ENCODE measurements at regions not wholly inside any gene's neighbourhood (a gene's known extent, or its start where the extent isn't known, plus 50 kb on each side); places are given as distances from the start of the nearest gene placed in this dataset.
"Not testable (repeated sequence)": the region's sequence is repeated elsewhere in the genome, so short reads cannot be mapped to it uniquely, and the experiment has no call there.

DNA sequence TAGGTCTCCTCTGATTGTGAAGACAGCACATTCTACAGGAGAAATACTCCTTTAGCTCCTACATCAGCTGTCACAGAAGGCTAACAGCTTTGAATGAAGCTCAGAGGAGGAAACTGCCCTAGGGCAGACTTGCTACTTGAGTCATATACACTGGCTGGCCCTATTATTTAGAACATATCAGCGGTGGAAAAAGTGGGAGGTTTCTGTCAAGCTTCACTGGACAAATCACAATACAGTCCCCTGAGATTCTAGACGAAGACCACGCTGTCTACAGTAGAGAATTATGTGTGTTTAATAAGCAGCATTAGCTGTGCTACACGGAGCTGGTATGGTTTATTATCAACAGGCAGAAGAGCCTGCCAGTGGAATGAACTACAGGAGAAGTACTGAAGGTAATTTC is 230.9 kb upstream of the FSIP2 start:
- DNase-seq (ENCODE audit: low read depth), result no peak

DNA sequence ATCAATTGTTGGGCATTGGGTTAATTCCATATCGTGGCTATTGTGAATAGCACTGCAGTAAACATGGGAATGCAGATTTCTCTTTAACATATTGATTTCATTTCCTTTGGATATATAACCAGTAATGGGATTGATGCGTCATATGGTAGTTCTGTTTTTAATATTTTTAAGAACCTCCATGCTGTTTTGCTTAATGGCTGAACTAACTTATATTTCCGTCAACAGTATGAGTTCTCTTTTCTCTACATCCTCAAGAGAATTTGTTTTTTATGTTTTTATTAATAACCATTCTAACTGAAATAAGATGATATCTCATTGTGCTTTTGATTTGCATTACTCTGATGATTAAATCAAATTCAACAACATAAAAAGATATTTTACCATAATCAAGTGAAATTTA is 228.5 kb upstream of the FSIP2 start:
- DNase-seq (ENCODE audit: low read depth), result no peak

DNA sequence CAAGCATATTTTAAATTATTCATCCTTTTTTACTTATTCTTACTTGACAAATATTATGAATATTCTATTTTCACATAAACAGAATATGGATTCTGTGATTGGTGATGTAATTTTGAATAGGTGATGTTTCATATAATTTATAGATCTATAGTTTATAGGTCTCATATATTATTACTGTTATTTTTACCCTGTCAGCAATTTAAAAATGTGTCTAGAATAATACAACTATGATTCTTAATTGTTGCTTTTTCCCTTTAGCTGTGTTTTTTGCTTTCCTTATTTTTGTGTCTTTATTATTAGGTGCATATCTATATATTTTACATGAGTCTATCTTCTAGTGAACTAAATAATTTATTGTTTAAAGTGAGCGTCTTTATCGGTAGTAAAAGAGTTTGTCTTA is 226.7 kb upstream of the FSIP2 start:
- DNase-seq (ENCODE audit: low read depth), result no peak

DNA sequence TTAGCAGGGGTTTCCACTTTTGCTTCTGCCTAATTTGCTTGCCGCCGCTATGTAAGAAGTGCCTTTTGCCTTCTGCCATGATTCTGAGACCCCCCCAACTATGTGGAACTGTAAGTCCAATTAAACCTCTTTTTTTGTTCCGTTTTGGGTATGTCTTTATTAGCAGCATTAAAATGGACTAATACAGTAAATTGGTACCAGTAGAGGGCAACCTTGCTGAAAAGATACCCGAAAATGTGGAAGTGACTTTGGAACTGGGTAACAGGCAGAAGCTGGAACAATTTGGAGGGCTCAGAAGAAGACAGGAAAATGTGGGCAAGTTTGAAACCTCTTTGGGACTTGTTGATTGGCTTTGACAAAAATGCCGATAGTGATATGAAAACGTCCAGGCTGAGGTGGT is 216.1 kb upstream of the FSIP2 start:
- no peak for DNase-seq (ENCODE audit: low read depth)

DNA sequence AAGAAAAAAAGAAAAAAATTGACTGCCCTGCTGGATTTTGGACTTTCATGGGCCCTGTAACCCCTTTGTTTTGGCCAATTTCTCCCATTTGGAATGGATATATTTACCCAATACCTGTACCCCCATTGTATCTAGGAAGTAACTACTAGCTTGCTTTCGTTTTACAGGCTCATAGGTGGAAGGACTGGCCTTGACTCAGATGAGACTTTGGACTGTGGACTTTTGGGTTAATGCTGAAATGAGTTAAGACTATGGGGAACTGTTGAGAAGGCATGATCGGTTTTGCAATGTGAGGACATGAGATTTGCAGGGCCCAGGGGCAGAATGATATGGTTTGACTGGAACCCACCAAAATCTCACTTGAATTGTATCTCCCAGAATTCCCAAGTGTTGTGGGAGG is 214.4 kb upstream of the FSIP2 start:
- not testable (repeated sequence) for DNase-seq (ENCODE audit: low read depth)

DNA sequence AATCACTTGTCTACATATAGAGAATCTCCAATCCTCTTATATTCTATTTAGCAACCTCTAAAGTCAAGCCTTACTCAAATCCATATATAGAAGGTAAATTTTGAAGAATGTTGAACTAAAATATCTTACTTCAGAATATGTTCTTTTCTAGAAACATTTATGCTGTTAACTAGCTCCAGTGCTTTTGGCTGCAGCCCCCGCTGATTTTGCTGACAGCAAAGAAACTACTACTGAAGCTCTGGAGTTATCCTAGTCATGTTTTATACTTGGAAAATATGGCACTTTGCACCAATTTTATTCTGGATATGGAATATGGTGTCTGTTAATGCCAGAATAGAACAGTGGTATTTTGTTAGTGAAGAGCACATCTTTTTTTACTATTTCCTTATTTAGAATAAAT is 212.4 kb upstream of the FSIP2 start:
- no peak for DNase-seq (ENCODE audit: low read depth)

DNA sequence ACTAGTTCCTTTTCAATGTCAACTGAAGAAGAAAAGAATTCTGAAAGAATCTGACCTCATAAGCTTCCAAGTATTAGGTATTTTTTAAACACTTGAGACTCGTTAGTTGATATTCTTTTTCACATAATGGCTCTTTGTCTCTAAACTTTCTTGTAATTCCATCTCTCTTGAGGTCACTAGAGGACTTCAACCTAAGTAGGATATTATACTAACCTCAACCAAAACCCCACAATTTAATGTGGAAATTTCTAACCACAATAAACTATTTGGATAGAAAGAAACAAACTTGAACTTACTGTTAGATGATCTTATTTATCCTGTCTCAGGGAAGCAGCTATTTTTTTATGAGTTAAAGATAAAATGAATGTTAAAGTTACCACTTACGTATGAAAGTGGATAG is 206.9 kb upstream of the FSIP2 start:
- no peak for DNase-seq (ENCODE audit: low read depth)

DNA sequence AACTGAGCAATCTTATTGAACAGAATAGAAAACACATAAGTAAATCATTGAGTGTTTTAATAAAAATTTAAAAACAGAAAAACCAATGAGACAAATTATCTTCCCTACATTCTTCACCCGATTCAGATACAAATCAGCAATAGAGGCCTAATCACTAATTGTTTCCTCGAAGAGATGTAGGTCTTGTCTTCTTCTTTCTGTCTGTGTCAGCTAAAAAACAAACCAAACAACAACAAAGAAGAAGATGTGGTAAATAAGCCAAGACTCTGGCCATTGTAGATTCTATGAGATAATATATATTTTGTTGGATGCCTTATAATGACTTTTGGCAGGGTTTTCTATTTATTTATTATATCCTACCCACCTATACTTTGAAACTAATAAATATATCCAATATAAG is 200.9 kb upstream of the FSIP2 start:
- no peak for DNase-seq (ENCODE audit: low read depth)

DNA sequence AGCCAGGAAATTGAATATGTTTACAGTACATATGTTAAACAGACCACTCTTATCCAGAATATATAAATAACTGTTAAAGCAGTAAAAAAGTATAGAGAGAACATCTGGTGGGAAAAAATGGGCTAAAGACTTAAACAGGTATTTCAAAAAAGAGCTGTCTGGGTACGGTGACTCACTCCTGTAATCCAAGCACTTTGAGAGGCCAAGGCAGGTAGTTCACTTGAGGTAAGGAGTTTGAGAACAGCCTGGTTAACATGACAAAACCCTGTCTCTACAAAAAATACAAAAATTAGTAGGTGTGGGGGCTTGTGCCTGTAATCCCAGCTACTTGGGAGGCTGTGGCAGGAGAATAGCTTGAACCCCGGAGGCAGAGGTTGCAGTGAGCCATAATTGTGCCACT is 171.4 kb upstream of the FSIP2 start:
- no peak for DNase-seq (ENCODE audit: low read depth)

DNA sequence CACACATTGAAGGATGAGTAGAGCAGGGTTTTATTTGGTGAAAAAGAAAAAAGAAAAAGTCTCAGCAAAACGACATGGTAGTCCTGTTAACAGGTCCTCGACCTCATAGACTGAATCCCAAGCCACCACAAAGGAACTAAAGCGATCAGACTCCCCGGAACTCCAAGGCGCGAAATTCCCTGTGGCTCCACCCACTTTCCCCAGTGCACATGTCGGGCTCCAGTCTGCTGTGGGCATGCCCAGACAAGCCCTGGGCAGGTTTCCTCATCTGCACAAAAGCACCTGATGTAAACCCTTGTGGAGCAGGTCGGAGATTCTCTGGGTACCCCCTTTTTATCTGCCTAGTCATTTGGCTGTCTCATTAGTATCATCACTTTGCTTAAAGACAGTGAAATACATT is 170.7 kb upstream of the FSIP2 start:
- no peak for DNase-seq (ENCODE audit: low read depth)

DNA sequence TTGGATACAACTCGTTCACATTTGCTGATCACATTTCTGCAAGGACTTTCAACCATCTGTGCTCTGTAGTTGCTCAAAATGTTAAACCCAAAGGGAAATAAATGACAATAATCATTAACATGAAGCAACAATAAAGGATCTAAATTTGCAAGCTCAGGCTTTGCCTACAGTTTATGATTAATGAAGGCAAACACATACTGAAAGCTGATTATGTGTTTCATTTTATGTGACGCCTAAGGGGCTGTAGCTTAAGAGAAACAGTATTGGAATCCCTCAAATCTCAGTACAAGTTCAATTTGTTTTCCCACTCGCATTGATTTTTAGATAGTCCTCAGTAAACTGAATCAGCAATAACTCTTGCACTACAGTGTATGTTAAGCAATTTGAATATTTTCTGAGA is 160.3 kb upstream of the FSIP2 start:
- no peak for DNase-seq (ENCODE audit: low read depth)

DNA sequence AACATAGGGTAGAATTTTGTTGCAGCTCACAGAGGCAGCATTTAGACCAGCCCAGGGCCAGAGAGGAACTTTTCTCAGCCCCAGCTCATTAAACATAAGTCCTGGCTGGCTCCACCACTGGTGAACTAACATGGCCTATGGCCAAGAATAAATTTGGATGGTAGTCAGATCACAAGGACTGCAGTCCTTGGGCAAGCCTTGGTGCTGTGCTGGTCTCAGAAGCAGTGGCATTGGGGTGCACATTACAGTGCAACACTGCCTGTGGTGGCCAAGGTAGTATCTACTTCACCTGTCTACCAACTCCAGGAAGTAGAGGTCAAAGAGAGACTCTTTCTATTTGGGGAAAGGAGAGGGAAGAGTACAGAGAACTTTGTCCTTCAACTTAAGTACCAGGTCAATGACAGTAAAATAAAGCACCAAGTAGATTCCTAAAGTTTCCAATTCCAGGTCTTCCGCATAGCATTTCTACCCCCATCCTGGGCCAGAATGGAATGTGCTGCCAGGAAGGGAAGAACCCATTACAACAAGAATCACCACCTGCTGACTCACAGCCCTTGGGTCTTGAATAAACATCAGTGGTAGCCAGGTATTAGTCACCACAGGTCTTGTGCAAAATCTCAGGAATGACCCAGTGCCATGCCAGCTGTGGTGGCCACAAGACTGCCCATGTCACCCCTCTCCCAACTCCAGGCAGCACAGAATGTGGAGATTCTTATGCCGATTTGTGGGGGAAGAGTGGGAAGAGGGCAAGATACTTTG is 155.4 kb upstream of the FSIP2 start:
- DNase-seq (ENCODE audit: low read depth), result peak; percentile 39

DNA sequence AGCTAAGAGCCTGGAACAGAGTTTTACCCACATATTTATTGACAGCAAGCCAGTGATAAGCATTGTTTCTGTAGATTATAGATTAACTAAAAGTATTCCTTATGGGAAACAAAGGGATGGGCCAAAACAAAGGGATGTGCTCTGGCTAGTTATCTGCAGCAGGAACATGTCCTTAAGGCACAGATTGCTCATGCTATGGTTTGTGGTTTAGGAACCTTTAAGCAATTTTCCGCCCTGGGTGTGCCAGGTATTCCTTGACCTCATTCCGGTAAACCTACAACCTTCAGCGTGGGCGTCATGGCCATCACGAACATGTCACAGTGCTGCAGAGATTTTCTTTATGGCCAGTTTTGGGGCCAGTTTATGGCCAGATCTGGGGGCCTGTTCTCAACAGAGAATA is 153.4 kb upstream of the FSIP2 start:
- DNase-seq (ENCODE audit: low read depth), result not testable (repeated sequence)

DNA sequence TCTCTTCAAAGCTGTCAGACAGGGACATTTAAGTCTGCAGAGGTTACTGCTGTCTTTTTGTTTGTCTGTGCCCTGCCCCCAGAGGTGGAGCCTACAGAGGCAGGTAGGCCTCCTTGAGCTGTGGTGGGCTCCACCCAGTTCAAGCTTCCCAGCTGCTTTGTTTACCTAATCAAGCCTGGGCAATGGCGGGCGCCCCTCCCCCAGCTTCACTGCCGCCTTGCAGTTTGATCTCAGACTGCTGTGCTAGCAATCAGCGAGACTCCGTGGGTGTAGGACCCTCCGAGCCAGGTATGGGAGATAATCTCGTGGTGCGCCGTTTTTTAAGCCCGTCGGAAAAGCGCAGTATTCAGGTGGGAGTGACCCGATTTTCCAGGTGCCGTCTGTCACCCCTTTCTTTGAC is 147.3 kb upstream of the FSIP2 start:
- not testable (repeated sequence) for DNase-seq (ENCODE audit: low read depth)

DNA sequence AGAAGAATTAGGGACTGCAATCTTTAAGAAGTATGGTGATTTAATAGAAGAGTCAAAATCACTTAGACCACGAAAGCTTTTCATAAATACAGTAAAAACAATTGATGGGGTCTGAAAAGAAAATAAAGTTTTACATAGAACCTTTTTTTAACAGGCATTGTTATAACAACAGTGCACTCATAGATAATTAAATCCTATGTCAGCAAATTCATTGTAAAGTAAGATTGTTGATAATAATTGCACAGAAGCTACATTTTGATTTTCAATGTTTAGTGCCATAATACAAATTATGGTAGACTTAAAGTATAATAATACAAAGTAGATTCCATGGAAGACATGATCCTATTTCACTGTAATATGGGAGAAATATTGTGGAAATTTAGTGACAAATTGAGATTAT is 130.7 kb upstream of the FSIP2 start:
- no peak for DNase-seq (ENCODE audit: low read depth)

DNA sequence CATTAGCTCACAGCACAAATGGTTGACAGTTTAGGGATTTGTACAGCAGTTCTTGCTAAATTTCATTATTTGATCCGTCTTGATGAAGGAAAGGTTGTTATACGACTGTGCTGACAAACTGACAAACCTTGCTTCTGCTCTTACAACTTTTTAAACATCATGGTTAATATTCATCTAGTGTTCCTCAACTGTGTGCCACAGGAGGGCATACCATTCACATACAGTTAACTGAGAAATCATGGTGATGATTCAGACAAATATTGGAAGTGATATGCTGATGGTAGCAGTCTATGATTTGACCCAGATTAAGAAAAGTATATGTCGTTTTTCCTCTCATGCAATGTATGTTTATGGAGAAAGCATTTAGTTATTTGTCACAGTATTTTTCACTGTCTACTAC is 129.8 kb upstream of the FSIP2 start:
- DNase-seq (ENCODE audit: low read depth), result no peak

DNA sequence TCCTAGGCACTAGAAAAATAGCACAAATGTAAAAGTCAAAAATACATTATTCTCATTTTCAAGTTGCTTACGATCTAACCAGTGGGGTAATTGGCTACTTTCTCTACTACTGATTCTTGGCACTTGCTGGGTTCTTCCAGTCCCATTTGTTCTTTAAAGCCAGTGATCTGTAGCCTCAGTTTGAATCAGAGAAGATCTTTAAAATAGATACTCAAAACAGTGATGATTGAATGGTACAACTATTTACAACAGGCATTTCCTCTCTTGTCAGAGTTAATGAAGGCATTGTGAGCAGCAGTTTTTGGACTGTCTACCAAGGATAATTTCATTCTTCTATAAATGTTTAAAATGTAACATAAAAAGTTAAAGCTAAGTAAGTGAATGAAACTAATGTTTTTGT is 128.3 kb upstream of the FSIP2 start:
- no peak for DNase-seq (ENCODE audit: low read depth)

DNA sequence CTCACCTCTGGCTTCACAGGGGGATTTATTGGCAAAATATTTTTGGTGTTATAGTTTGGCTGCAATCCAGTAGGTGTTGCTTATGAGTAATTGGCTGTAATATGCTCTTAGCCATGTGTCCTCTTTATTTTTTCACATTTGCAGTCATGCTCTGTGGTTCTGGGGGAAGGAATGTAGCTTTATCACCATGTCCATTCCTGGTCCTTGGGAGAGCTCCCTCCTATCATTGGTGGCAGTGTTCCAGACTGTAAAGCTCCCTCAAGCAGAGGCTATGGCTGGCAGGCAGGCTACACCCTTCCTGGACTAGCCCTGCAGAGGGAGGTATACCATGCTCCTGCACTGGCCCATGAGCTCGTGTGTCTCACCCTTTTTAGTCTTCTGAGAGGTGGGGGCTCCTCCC is 120.0 kb upstream of the FSIP2 start:
- DNase-seq (ENCODE audit: low read depth), result peak; percentile 9

DNA sequence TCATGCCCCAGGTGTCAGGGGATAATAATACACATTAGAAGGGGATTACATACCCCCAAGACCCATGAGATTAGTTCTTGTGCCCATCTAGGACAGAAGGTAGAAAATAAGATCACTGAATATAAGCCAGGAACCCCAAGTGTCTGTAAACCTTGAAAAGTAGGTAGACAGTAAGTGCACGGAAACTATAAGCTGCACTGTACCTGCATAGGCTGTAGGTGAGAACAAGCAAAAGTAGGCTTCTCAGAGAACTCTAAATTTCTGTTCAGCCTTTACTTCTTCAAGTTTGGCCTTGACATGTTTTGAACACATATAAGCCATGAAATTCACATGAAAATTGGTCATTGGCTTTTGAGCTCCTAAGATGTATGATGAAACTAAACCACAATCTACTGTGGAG is 113.0 kb upstream of the FSIP2 start:
- no peak for DNase-seq (ENCODE audit: low read depth)

DNA sequence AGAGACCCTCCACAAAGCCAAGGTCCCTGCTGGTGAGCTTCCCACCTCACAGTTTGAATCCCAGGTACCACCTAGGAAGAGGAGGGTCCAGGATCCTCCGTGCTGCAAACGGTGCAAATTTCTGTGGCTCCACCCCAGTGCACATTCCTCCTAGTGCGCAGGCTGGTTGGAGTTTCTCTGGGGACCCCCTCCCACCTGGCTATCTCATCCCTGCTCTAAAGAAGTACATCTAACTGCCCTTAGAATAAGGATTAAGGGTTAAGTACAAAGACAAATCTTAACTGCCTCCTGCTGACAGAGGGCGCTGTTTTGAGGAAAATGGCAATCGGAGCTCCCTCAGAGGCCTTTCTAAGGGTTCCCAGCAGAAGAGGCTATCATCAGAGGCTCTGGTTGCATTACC is 109.6 kb upstream of the FSIP2 start:
- peak; percentile 5 for DNase-seq (ENCODE audit: low read depth)

DNA sequence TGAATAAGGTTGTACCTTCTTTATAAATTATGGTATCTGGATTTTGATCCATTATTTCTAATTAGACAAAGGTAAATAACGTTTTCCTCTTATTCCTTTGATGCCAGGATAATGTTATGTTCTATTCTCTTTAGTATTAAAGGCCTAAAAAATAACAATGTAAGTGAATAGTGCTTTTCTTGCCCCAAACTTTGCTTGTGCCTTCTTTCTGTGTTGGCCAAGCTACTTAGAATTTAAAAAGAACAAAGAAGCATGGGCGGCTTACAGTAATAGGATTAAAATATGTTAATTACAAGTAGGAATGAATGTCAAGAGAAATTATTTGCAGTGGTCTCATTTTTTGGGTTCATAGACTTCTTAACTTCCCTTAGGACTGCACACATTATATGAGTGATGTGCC is 105.0 kb upstream of the FSIP2 start:
- DNase-seq (ENCODE audit: low read depth), result no peak

DNA sequence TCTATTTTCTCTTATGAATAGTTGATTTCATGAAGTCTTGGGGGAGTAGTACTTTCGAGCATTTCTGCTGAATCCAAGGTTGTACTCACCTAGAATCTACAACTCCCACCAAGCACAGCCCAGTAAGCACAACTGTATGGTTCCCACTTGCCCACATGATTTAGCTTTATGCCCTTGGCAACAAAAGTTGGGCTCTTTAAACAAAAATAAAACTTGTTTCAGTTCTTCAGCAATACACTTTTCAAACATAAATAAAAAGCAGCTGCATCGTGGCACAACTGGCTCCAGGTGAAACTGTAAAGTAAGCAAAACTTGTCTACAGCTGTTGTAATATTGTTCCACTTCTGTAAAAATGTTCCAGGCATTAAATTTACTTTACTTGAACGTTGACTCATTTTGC is 99.8 kb upstream of the FSIP2 start:
- DNase-seq (ENCODE audit: low read depth), result no peak

DNA sequence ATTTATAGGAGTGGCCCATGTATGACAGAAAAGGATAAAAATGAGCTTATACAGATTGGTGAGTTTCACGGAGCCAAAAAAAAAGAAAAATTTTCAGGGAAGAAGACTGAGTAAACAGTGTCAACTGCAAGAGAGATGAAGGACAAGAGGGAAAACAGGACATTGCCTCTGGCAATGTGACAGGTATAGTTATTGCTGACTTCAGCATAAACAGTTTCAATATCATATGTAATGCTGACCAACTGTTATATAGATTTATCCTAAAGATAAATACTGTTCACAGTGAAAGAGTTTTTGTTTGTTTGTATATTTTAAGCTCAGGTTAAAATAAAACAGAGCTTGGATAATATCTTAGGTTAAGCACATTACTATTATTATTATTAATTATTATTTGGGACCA is 98.0 kb upstream of the FSIP2 start:
- DNase-seq (ENCODE audit: low read depth), result no peak

DNA sequence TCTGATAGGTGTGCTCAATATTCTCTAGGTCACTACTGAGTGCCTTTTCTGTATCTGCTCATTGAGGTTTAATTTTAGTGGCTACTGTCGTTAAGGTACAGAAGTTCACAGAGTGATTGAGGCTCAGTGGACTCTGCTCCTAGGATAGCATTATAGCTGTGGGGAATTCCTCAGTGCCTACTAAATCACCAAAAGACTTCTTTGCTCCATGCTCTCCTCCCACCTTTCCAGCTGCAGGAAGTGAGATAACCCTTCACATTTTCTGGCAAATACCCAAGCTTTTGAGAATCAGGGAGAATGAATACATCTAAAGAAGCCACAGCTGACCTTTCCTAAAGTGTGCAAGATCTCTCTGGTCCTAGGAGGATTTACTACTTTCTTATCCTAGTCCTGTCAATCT is 95.2 kb upstream of the FSIP2 start:
- no peak for DNase-seq (ENCODE audit: low read depth)

DNA sequence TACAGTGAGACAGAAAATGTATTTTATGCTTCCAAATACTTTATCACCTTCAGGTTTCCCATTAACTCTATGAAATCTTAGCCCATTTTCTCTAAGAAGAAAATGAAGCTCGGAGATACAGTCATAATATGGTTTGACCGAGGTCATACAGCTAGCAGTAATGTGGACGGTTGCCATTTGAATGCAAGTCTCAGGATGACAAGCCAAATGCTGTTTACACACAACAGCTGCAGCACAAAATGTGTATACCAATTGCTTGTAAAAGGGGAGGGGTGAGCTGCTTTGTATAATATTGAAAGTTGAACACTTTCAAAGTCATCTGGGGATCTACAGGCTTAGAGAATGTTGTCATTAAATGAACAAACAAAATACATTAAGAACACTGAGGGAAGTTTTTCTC is 93.8 kb upstream of the FSIP2 start:
- no peak for DNase-seq (ENCODE audit: low read depth)

Measured in Daoy (cell line).